Gastroesophageal sphincter (tissue), 3 donors: ENCODE measurements at regions not wholly inside any gene's neighbourhood (a gene's known extent, or its start where the extent isn't known, plus 50 kb on each side); places are given as distances from the start of the nearest gene placed in this dataset.
A peak's percentile ranks its signal among the peaks of the same experiment; 100 is the strongest.

Experiments
- POLR2A ChIP-seq, 2 donors: fragments of 450-650 bp; IDR thresholded peaks; one replicate each; pipeline ENCODE4 v1.6.1; 2017; ENCODE audit warnings: antibody characterized with exemption in 2 of 2, mild to moderate bottlenecking in 2 of 2, moderate library complexity in 1 of 2
- TF ChIP-seq, protein P1 (sequence below), 4 experiments: fragments of 200-600 bp in 2 of 4; fragments of 450-650 bp in 2 of 4; sonication (generic) in 1 of 4; IDR thresholded peaks; one replicate each; pipeline ENCODE4 v1.5.1; 2017 to 2019; ENCODE audit warnings: antibody characterized with exemption in 4 of 4, mild to moderate bottlenecking in 2 of 4, moderate library complexity in 2 of 4

DNA sequence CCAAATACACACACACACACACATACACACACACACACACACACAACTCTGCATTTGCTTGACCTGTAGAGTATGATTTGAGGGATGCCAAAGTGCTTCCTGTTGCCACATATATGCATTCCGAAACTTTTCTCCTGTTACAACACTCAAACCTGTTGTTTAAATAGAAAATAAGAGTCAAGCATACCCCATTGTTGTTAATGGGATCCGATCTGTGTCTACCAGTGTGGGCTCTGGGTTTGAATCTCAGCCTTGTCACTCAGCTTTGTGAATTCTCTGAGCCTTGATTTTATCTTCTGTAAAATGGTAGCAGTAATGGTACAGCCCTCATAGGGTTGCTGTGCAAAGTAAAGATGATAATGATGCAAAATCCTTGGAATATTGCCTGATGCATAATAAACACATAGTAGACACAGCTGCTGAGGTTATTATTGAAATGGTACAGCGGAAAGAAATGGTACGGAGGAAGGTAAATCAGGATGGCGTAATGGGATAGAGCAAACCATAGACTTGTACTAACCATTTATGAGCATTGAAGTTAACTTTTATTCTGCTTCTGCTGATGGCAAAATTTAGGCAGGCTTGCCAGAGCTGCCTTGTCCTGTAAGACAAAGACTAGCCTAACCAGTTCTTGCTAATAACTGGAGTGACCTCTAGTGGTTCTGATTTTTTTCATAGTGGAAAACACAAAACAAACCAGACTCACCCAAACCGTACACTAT is 113.5 kb upstream of the PHACTR1 start:
- TF ChIP-seq, protein P1, sequence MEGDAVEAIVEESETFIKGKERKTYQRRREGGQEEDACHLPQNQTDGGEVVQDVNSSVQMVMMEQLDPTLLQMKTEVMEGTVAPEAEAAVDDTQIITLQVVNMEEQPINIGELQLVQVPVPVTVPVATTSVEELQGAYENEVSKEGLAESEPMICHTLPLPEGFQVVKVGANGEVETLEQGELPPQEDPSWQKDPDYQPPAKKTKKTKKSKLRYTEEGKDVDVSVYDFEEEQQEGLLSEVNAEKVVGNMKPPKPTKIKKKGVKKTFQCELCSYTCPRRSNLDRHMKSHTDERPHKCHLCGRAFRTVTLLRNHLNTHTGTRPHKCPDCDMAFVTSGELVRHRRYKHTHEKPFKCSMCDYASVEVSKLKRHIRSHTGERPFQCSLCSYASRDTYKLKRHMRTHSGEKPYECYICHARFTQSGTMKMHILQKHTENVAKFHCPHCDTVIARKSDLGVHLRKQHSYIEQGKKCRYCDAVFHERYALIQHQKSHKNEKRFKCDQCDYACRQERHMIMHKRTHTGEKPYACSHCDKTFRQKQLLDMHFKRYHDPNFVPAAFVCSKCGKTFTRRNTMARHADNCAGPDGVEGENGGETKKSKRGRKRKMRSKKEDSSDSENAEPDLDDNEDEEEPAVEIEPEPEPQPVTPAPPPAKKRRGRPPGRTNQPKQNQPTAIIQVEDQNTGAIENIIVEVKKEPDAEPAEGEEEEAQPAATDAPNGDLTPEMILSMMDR (IDR thresholded peaks at IDR 0.05) = peak; percentile 20 to 65 (median 56)
- TF ChIP-seq POLR2A (IDR thresholded peaks at IDR 0.05) = no peak
